ENCODE measurements at regions not wholly inside any gene's neighbourhood (a gene's known extent, or its start where the extent isn't known, plus 50 kb on each side); places are given as distances from the start of the nearest gene placed in this dataset.
A peak's percentile ranks its signal among the peaks of the same experiment; 100 is the strongest.

GRCh38 chr4:136412708-136413107 is 1119.6 kb downstream of the PCDH18 start:
- peak; percentile 4 for DNase-seq (ENCODE audit: low spot score)

GRCh38 chr4:136400829-136401228 is 1131.5 kb downstream of the PCDH18 start:
- DNase-seq (ENCODE audit: low spot score): no peak

- no peak for DNase-seq (ENCODE audit: low spot score)
These were observed 1137.0 kb downstream of the PCDH18 start for GRCh38 chr4:136395212-136395722.

GRCh38 chr4:136392576-136392975 is 1139.7 kb downstream of the PCDH18 start:
- DNase-seq (ENCODE audit: low spot score): no peak

GRCh38 chr4:136390824-136391223 is 1141.5 kb downstream of the PCDH18 start:
- no peak for DNase-seq (ENCODE audit: low spot score)

- no peak for DNase-seq (ENCODE audit: low spot score)
These were observed 1149.2 kb downstream of the PCDH18 start for GRCh38 chr4:136383082-136383481.

- DNase-seq (ENCODE audit: low spot score): no peak
These were observed 1161.1 kb downstream of the PCDH18 start for GRCh38 chr4:136371231-136371630.

- DNase-seq (ENCODE audit: low spot score): peak; percentile 64
These were observed 1163.2 kb downstream of the PCDH18 start for GRCh38 chr4:136369073-136369472.

- no peak for DNase-seq (ENCODE audit: low spot score)
These were observed 1174.7 kb downstream of the PCDH18 start for GRCh38 chr4:136357556-136357955.

- no peak for DNase-seq (ENCODE audit: low spot score)
These were observed 1176.3 kb downstream of the PCDH18 start for GRCh38 chr4:136355970-136356369.

GRCh38 chr4:136343340-136343739 is 1189.0 kb downstream of the PCDH18 start:
- DNase-seq (ENCODE audit: low spot score): no peak

- no peak for DNase-seq (ENCODE audit: low spot score)
These were observed 1189.6 kb downstream of the PCDH18 start for GRCh38 chr4:136342666-136343065.

GRCh38 chr4:136337216-136337615 is 1195.1 kb downstream of the PCDH18 start:
- DNase-seq (ENCODE audit: low spot score): no peak

GRCh38 chr4:136336479-136336878 is 1195.8 kb downstream of the PCDH18 start:
- no peak for DNase-seq (ENCODE audit: low spot score)

GRCh38 chr4:136329042-136329662 is 1203.1 kb downstream of the PCDH18 start:
- DNase-seq (ENCODE audit: low spot score): peak; percentile 17

- DNase-seq (ENCODE audit: low spot score): no peak
These were observed 1204.2 kb downstream of the PCDH18 start for GRCh38 chr4:136328131-136328530.

GRCh38 chr4:136320465-136320813 is 1211.9 kb downstream of the PCDH18 start:
- DNase-seq (ENCODE audit: low spot score): no peak

- peak; percentile 32 for DNase-seq (ENCODE audit: low spot score)
These were observed 1212.4 kb downstream of the PCDH18 start for GRCh38 chr4:136319789-136320464.

- no peak for DNase-seq (ENCODE audit: low spot score)
These were observed 1215.3 kb downstream of the PCDH18 start for GRCh38 chr4:136316961-136317360.

- no peak for DNase-seq (ENCODE audit: low spot score)
These were observed 1217.6 kb downstream of the PCDH18 start for GRCh38 chr4:136314686-136315085.

GRCh38 chr4:136311774-136312173 is 1220.5 kb downstream of the PCDH18 start:
- DNase-seq (ENCODE audit: low spot score): no peak

- DNase-seq (ENCODE audit: low spot score): no peak
These were observed 1224.5 kb downstream of the PCDH18 start for GRCh38 chr4:136307765-136308164.

- DNase-seq (ENCODE audit: low spot score): no peak
These were observed 1225.9 kb downstream of the PCDH18 start for GRCh38 chr4:136306361-136306760.

GRCh38 chr4:136302566-136302965 is 1229.7 kb downstream of the PCDH18 start:
- no peak for DNase-seq (ENCODE audit: low spot score)

Measured in H4 (cell line).